ENCODE measurements at regions not wholly inside any gene's neighbourhood (a gene's known extent, or its start where the extent isn't known, plus 50 kb on each side); places are given as distances from the start of the nearest gene placed in this dataset.

DNA sequence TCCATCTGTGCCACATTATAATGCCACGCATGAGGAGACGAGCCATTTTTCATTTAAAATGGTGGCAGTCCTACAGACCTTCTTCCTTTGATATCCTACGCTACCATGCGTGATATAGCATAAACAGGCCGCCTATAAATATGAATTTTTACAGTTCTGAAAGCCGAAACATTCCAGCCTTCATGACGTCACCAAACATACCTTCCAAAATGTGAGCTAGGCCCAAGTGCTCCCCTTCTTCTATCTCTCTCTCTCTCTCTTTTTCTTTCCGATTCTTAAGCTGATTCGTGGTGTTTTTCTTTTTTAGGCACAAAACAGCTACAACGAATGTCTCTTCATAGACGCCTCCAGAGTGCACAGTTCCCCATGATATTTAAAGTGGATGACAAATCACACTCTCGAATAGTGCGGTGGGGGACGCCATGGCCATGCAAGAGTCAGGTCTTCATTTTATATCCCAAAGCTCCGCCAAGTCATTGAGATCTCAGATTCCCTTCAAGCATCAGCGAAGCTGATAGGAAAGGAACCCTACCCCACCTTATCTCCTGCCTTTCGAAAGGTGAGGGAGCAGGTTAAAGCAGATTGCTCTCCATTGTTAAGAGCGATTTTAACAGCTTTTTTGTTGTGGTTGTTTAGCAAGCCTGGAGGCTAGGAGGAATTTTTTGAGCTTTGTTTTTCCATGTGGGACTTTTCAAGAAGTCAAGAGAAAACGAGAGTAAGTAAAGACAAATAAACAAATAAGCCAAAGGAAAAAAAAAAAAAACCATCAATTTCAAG lies 436.3 kb downstream of the CMPK2 start:
- in situ Hi-C loops (cut with HindIII; ENCODE audit: low pct_unique_long_range_greater_than_20kb, low sequenced_read_pairs), result no loop called here

DNA sequence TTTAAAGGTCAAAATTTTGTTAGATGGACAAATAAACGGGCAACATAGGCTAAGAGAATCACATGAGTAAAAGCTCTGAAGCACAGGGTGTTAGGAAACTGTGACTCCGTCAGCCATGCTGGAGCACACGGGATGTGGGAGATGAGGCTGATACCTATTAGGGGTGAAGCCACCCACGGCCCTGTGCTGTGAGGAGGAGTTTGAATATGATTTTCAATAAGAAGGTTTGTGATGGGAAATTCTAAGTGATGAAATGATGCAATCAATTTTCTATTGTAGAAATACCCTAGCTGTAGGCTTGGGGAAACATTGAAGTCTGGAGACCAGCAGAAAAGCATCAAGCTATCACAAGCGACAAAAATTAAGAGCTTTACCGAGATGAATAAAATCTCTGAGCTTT lies 431.3 kb downstream of the CMPK2 start:
- DNase-seq (ENCODE audit: low read depth), result no peak
- in situ Hi-C loops (cut with HindIII; ENCODE audit: low pct_unique_long_range_greater_than_20kb, low sequenced_read_pairs), result no loop called here

More for the DNA sequence above, 436.3 kb downstream of the CMPK2 start:
- no peak for DNase-seq (ENCODE audit: low read depth)

DNA sequence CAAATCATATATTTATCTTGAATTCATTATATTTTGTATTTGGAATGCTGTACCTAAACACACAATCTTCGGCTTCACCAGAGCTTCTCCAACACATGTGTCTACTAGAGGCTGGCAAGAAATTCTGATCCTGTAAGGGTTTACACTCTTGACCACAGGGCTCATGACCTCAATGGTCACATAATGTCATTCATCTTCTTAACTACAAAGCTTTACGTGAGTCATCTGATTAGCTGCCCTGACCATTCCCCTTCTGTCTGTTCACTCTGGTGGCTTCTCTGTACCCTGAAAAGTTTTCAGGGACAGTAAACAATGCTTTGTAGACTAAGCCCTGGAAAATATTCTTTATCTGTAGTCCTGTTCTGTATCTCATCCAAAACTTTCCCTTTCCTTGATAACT lies 423.9 kb downstream of the CMPK2 start:
- in situ Hi-C loops (cut with HindIII; ENCODE audit: low pct_unique_long_range_greater_than_20kb, low sequenced_read_pairs), result no loop called here
- no peak for DNase-seq (ENCODE audit: low read depth)

DNA sequence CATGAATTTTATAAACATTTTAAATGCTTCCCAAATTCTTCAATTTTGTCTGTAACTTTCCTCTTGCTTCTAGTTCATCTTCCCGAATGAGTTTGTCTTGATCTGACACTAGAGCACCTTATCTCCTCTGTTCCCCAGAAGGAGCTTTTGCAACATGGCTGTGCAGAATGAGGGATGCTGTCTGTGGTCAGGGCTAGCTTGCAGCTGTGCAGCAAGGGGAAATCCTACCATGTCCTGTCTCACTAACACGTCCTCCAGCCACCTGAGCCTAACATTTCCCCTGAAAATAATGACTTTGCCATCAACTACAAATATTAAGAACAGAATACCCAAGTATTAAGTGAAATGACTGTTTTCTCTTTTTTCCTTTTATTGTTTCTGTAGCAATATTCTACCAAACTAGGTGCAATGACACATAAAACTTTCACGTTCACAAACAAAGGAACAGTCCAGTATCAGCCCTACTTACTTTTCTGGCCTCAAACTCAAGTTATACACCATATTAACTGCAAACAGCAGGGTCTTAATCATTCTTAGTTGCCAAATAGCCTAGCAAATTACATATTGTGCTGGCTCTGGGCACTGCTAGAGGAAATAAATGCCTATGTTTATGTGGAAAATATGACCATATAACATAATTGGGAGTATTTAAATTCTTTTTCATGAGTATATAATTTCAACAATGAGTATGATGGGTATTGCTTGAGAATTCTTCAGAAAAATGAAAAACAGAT lies 423.3 kb downstream of the CMPK2 start:
- in situ Hi-C loops (cut with HindIII; ENCODE audit: low pct_unique_long_range_greater_than_20kb, low sequenced_read_pairs), result no loop called here
- no peak for DNase-seq (ENCODE audit: low read depth)

DNA sequence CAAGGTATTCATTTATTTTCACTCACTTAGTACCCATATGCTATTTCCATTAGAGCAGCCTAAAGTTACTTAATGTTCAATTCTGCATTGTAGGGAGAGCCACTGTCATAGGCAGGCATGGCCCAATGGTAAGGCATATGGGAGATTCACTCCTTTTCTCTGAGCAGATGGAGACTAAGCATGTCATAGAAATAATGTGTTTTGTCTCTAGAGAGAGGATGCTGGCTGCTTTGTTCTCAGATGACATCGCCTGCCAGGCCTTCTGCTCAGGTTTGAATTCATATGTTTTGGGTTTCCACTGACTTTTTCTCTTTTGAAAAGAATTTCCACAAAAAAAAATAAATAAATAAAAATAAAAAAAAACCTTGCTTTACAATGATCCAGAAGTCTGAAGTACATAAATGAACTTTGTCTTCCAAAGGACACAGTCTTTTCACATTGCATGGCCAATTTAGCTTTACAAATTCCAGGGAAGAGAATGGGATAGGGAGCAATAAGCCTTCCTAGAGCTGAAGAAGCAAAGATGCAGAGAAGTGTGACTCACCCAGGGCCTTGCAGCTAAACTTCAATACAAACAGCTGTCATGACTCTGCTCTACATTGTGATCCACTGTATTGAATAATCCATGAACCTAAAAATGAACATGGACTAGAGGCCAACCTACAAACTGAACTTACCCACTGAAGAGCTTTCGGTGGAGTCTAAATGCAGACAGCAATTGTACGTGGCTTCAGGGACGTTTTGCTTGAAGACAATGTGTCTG lies 422.5 kb downstream of the CMPK2 start:
- in situ Hi-C loops (cut with HindIII; ENCODE audit: low pct_unique_long_range_greater_than_20kb, low sequenced_read_pairs), result no loop called here
- no peak for DNase-seq (ENCODE audit: low read depth)

DNA sequence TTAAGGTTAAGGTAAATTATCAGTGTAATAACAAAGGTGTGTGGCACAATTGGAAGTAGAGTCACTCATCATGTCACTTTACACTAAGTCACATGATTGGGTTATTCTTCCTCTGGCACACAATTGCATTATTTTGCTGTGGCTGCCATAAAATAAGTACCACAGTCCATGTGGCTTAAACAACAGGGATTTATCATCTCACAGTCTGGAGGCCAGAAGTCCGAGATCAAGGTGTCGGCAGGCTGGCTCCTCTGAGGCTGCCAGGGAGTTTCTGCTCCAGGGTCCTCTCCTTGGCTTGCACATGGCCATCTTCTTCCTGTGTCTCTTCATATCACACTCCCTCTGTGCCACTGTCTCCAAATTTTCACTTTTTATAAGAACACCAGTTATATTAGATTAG lies 421.2 kb downstream of the CMPK2 start:
- in situ Hi-C loops (cut with HindIII; ENCODE audit: low pct_unique_long_range_greater_than_20kb, low sequenced_read_pairs), result no loop called here

DNA sequence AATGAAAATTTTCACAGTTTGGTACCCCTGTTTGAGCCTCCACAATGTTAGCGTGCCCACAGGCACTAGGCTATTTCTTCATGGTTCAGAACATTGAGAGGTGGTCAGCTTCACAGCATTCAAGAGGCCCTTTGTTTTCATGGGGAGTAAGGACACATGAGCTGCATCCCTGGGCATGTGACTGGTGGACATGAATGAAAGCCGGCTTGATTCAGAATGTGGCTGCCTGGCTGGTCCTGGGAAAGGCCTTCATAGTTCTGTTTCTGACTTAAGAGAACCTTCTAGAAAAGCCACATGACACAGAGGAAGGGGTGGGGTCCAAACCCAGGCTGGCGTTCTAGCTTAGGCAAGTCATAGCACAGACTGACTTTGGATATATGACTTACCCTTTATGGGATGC lies 420.6 kb downstream of the CMPK2 start:
- DNase-seq (ENCODE audit: low read depth), result no peak
- in situ Hi-C loops (cut with HindIII; ENCODE audit: low pct_unique_long_range_greater_than_20kb, low sequenced_read_pairs), result no loop called here

More for the DNA sequence above, 421.2 kb downstream of the CMPK2 start:
- DNase-seq (ENCODE audit: low read depth), result no peak

DNA sequence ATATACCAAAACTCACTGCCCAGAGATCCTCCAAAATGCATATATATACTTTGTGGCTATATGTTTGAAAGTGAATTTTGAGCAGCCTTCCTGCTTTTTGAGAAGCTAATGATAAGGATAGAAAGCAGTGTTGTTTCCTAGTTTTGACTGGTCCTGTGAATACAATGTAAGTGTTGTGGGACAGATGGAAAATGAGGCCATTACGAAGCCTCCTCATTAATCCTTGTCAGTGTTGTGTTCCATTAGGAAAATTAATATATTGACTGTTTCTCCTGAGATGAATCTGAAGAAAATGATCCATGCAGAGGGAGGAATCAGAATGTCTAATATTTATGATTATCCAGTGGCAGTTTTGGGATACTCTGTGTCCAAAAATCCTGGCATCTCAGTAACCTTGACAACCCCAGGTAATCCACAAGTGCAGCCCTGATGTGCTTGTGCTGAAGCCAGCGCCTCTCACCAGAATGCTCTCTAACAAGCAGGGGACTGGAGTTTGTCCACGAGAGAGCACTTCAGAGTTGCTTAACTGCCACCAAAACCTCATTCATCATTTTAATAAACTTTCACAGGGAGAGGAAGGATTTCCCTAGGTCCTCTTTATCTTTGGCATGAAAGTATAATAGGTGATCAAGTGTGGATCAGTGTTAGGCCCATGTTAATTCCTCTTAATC lies 418.6 kb downstream of the CMPK2 start:
- in situ Hi-C loops (cut with HindIII; ENCODE audit: low pct_unique_long_range_greater_than_20kb, low sequenced_read_pairs), result no loop called here
- no peak for DNase-seq (ENCODE audit: low read depth)

DNA sequence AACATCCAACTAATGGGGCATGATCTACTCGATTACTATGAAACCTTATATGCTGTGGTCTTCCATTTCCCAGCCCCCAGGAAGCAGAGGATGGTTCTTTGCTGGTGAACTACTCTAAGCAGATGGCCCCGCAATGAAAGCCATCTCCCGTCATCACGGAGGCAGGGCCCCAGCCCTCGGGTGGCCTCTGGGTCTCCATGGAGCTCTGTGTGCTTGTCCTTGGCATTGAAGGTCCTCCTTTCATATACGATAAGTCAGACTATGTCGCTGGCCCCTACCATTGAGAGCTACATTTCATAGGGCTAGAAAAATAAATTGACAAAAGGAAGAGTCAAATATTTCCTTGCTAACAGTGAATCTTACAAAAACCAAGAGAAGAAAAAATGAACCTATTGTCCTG lies 416.8 kb downstream of the CMPK2 start:
- no peak for DNase-seq (ENCODE audit: low read depth)
- in situ Hi-C loops (cut with HindIII; ENCODE audit: low pct_unique_long_range_greater_than_20kb, low sequenced_read_pairs), result no loop called here

DNA sequence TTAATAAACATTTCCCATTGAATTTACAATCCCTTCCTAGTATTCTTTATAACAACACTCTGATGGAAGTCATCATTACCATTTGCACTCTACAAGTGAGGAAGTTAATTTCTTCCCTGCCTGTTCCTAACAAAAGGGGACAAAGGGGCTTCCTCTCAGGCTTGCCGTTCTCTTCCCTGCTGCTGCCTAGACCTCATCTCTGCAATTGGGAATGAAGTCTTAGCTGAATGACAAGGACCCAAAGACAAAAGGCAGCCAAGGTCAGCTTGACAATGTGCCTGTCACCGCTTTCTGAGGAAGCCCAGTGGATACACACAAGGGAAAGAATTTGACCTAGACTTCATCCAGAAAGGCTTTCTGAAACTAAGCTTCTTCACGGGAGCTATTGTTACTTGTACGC lies 416.4 kb downstream of the CMPK2 start:
- DNase-seq (ENCODE audit: low read depth), result no peak
- in situ Hi-C loops (cut with HindIII; ENCODE audit: low pct_unique_long_range_greater_than_20kb, low sequenced_read_pairs), result no loop called here

DNA sequence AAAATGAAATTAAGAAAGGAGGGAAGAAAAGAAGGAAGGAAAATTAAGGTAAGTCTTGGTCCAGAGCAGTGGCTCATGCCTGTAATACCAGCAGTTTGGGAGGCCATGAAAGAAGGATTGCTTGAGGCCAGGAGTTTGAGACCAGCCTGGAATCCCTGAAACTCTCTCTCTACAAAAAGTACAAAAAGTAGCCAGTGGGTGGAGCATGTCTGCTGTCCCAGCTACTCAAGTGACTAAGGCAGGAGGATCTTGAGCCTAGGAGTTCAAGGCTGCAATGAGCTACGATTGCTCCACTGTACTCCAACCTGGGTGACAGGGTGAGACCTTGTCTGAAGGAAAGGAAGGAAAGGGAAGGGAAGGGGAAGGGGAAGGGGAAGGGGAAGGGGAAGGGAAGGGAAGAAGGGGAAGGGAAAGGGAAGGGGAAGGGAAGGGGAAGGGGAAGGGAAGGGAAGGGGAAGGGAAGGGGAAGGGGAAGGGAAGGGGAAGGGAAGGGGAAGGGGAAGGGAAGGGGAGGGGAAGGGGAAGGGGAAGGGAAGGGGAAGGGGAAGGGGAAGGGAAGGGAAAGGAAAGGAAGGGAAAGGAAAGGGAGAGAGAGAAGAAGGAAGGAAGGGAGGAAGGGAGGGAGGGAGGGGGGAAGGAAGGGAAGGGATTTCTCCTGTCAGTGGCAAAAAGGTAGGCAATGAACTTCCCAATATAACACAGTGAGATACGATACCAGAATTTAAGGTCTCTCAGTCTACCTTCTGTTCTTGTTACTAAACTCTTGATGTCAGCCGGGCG lies 412.8 kb downstream of the CMPK2 start:
- no peak for DNase-seq (ENCODE audit: low read depth)
- in situ Hi-C loops (cut with HindIII; ENCODE audit: low pct_unique_long_range_greater_than_20kb, low sequenced_read_pairs), result no loop called here

DNA sequence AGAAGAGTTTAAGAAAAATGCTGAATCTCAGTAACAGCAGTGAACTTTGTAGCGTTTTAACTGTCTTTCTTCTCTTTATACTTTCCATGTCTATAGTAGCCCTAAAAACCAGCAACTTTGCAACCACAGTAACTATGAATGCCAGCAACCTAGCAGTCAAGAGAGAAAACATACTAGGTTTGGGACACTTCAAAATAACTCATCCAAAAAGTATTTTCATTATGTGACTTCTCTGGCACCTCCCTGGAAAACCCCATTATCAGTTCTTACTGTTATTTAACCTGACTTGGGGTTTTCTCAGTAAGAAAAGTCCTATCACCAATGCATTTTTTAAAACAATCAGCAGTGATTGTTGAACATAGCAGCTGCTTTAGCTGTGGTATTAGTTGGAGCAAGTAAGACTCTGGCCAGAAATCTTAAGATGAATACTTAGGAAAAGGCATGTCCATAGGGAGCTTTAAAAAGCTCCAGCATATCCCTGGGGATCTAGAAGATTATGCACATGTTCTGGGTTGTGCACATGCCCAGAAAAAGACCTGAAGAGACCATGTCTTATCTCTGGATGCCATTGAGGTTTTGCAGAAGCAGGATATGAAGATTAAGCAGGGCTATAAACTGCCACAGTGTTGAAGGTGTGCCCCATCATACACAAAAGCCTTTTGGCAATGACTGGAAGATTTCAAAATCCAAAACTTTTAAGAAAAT lies 411.3 kb downstream of the CMPK2 start:
- in situ Hi-C loops (cut with HindIII; ENCODE audit: low pct_unique_long_range_greater_than_20kb, low sequenced_read_pairs), result no loop called here
- DNase-seq (ENCODE audit: low read depth), result no peak

DNA sequence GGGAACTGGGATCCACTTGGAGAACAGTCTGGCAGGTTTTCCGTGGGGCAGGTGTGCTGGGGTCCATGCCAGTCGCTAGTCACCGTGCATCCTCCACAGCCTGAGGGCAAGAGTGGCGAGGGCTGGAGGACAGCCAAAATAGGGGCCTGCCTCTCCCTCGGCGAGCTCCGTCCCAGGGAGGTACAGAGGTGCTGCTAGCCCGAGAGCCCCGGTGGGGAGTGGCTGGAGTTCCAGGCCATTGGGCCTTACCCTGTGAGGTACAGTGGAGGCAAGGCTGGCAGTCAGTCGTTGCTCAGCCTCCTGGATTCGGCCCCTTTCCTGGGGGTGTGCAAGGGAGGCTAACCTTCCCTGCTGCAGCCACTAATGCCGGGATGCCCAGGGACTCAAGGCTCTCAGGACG lies 406.6 kb downstream of the CMPK2 start:
- in situ Hi-C loops (cut with HindIII; ENCODE audit: low pct_unique_long_range_greater_than_20kb, low sequenced_read_pairs), result no loop called here
- no peak for DNase-seq (ENCODE audit: low read depth)

DNA sequence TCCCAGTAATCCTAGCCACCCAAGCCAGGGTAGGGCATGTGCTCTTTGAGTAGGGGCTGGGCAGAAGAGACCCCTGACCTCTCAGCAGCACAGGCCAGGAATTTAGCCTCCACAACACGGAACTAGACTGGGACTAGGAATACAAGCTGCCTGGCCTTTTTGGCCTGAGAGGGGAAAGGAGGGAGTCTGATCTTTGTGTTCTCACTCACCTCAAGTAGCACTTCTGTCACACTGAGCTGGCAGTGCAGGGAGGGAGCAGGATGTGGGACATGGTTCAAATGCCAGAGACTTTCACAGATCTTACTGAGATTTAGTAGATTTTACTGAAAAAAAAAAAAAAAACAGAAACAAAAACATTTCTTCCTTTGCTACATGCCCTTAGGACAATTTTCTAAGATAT lies 395.2 kb downstream of the CMPK2 start:
- no peak for DNase-seq (ENCODE audit: low read depth)
- in situ Hi-C loops (cut with HindIII; ENCODE audit: low pct_unique_long_range_greater_than_20kb, low sequenced_read_pairs), result no loop called here

DNA sequence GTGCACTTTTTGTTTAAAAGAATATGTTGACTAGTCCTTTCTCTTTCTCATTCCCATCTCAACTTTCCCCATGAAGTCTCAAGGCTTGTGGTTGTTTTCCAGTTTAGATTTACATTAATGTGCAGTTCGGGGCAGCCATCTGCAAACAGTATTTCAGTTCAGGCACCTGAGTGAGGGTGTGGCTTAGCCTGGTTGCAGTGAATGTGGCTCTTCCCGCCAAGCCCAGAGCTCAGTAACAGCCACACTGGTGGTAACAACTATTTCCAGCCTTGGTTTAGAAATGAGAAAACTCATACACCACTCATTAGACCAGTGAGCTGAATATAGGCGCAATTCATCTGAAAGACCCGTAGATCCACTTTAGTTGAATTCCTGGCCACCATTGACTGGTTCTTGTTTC lies 394.3 kb downstream of the CMPK2 start:
- in situ Hi-C loops (cut with HindIII; ENCODE audit: low pct_unique_long_range_greater_than_20kb, low sequenced_read_pairs), result no loop called here
- no peak for DNase-seq (ENCODE audit: low read depth)

DNA sequence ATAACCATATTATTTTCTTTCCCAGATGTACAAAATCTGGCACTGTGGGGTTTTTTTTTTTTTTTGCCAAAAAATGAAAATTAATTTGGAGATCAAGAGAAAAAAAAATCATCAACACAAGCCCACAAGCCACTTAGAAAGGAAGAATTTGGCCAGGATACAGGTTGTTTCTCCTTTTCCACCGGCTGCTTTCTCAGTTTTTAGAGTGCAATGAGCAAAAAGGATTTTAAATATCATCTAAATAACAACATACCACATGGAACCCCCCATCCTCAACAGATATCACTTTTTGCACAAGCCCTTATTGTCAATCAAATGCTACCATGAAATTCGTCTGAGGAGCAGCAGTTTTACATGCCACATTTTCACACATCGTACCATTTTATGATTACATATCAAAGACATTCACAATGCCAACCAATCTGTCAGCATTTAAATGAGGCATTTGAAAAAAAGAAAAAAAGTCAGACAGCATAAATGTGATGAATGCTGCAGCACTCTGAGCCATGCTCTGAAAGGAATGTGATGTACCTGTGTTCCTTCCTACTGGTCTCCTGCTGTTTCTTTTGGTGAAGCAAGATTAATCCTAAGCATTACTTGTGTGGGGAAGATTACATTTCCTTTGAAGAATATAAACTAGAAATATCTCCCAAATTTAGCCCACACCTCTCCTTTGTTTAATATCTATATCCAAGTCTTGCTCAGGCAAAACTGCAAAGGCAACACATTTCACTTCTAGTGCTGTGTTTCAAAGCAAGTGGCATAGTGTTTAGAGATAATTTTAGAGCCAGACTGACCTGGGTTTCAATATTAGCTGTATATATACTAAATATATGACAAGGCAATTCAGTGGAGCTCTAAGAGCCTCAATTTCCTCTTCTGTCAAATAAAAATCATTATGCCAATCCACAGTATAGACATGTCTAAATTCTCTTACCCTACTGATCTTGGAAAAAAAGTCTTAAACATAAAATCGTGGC lies 391.3 kb downstream of the CMPK2 start:
- in situ Hi-C loops (cut with HindIII; ENCODE audit: low pct_unique_long_range_greater_than_20kb, low sequenced_read_pairs), result no loop called here

More for the DNA sequence above, 391.3 kb downstream of the CMPK2 start:
- no peak for DNase-seq (ENCODE audit: low read depth)
